Kidney epithelial cell (primary cell): ENCODE measurements at regions not wholly inside any gene's neighbourhood (a gene's known extent, or its start where the extent isn't known, plus 50 kb on each side); places are given as distances from the start of the nearest gene placed in this dataset.

ENCODE experiments used
- DNase-seq: peaks from one replicate; pipeline ENCODE4 v3.0.0-alpha.2; 2010; ENCODE audit warnings: low read depth
- H3K27me3 ChIP-seq: 2 replicates; pipeline ENCODE4 v1.6.0; 2011; ENCODE audit warnings: low read length; ENCODE audit not compliant: control insufficient read depth, insufficient read depth
- H3K36me3 ChIP-seq: 2 replicates; pipeline ENCODE4 v1.5.1; 2011; ENCODE audit warnings: low read length; ENCODE audit not compliant: control insufficient read depth, insufficient read depth
- H3K4me3 ChIP-seq: 2 replicates; pipeline ENCODE4 v1.5.1; 2011; ENCODE audit warnings: low read depth, mild to moderate bottlenecking, control low read depth, low read length
- CTCF ChIP-seq: IDR thresholded peaks from 2 replicates; pipeline ENCODE4 v1.5.1; 2011; ENCODE audit warnings: mild to moderate bottlenecking, moderate library complexity, low read length, control low read depth, inconsistent platforms; ENCODE audit not compliant: insufficient read depth, poor library complexity, severe bottlenecking

GRCh38 chr14:66109426-66109825 is 376.7 kb upstream of the CCDC196 start:
- no peak for TF ChIP-seq CTCF
- DNase-seq, result no peak

GRCh38 chr14:66111891-66112290 is 374.3 kb upstream of the CCDC196 start:
- no peak for TF ChIP-seq CTCF
- Histone ChIP-seq H3K4me3 (no peak overlapping the region), H3K36me3 (no peaks in the 10 kb centered on the region), H3K27me3 (no peaks in the 10 kb centered on the region)
- DNase-seq, result no peak

More at GRCh38 chr14:66109426-66109825, 376.7 kb upstream of the CCDC196 start:
- Histone ChIP-seq H3K4me3 (no peak overlapping the region), H3K27me3 (no peaks in the 10 kb centered on the region), H3K36me3 (no peaks in the 10 kb centered on the region)

GRCh38 chr14:66114071-66114470 is 372.1 kb upstream of the CCDC196 start:
- H3K36me3 ChIP-seq, result no peaks in the 10 kb centered on the region
- H3K4me3 ChIP-seq, result no peak overlapping the region
- no peak for TF ChIP-seq CTCF
- H3K27me3 ChIP-seq, result no peaks in the 10 kb centered on the region
- DNase-seq, result no peak

- no peaks in the 10 kb centered on the region for H3K27me3 ChIP-seq
- no peak overlapping the region for H3K4me3 ChIP-seq
- no peak for DNase-seq
- H3K36me3 ChIP-seq, result no peaks in the 10 kb centered on the region
- no peak for TF ChIP-seq CTCF
Observed at GRCh38 chr14:66115740-66116502, 370.2 kb upstream of the CCDC196 start.

- no peak for TF ChIP-seq CTCF
- no peaks in the 10 kb centered on the region for H3K36me3 ChIP-seq
- DNase-seq, result no peak
- no peaks in the 10 kb centered on the region for H3K27me3 ChIP-seq
- no peak overlapping the region for H3K4me3 ChIP-seq
Observed at GRCh38 chr14:66116732-66117131, 369.4 kb upstream of the CCDC196 start.

- no peak for TF ChIP-seq CTCF
- DNase-seq, result peak; percentile 52
- no peak overlapping the region for H3K4me3 ChIP-seq
- no peaks in the 10 kb centered on the region for H3K36me3 ChIP-seq
- no peaks in the 10 kb centered on the region for H3K27me3 ChIP-seq
Observed at GRCh38 chr14:66117600-66117999, 368.6 kb upstream of the CCDC196 start.
